Neuronal stem cell (in vitro differentiated cells): ENCODE measurements at regions not wholly inside any gene's neighbourhood (a gene's known extent, or its start where the extent isn't known, plus 50 kb on each side); places are given as distances from the start of the nearest gene placed in this dataset.

ENCODE experiments used
- DNase-seq: peaks from one replicate; pipeline ENCODE4 v3.0.0-alpha.2; 2013; ENCODE audit warnings: low spot score
- H2AFZ ChIP-seq: one replicate; pipeline ENCODE4 v1.6.1; 2013; ENCODE audit warnings: mild to moderate bottlenecking, low read length, inconsistent platforms
- H2AK5ac ChIP-seq: 2 replicates; pipeline ENCODE4 v1.6.1; 2013; ENCODE audit warnings: low read depth, mild to moderate bottlenecking, inconsistent platforms, low read length, moderate library complexity, mixed read lengths
- H2BK120ac ChIP-seq: 2 replicates; pipeline ENCODE4 v1.6.1; 2013; ENCODE audit warnings: low read depth, mild to moderate bottlenecking, inconsistent platforms, low read length, moderate library complexity, mixed read lengths
- H2BK12ac ChIP-seq: one replicate; pipeline ENCODE4 v1.6.1; 2013; ENCODE audit warnings: low read length, inconsistent platforms
- H2BK15ac ChIP-seq: 2 replicates; pipeline ENCODE4 v1.6.1; 2013; ENCODE audit warnings: mild to moderate bottlenecking, low read length, inconsistent platforms, mixed read lengths
- H2BK5ac ChIP-seq: one replicate; pipeline ENCODE4 v1.6.1; 2013; ENCODE audit warnings: inconsistent platforms, mild to moderate bottlenecking, low read length, moderate library complexity
- H3K14ac ChIP-seq: one replicate; pipeline ENCODE4 v1.6.1; 2013; ENCODE audit warnings: low read length, inconsistent platforms
- H3K18ac ChIP-seq: 2 replicates; pipeline ENCODE4 v1.6.1; 2013; ENCODE audit warnings: low read length, inconsistent platforms
- H3K23ac ChIP-seq: 2 replicates; pipeline ENCODE4 v1.6.1; 2013; ENCODE audit warnings: low read depth, mild to moderate bottlenecking, mixed read lengths, low read length, inconsistent platforms; ENCODE audit not compliant: poor library complexity
- H3K27ac ChIP-seq: replicated peaks from 3 replicates; pipeline ENCODE4 v1.5.1; 2013; ENCODE audit warnings: low read length, inconsistent platforms
- H3K27me3 ChIP-seq, 3 experiments: 2 replicates each; pipeline ENCODE4 v1.6.1; 2013; ENCODE audit warnings: low read length in 3 of 3, mild to moderate bottlenecking in 2 of 3, inconsistent platforms in 1 of 3, low read depth in 1 of 3, mixed read lengths in 1 of 3, moderate library complexity in 1 of 3; ENCODE audit not compliant: control insufficient read depth in 3 of 3, insufficient read depth in 3 of 3
- H3K36me3 ChIP-seq, 2 donors: replicated peaks in 1 of 2; 2 replicates each; pipeline ENCODE4 v1.6.1; 2013; ENCODE audit warnings: low read length in 2 of 2; ENCODE audit not compliant: control insufficient read depth in 2 of 2, insufficient read depth in 2 of 2
- H3K4ac ChIP-seq: 2 replicates; pipeline ENCODE4 v1.6.1; 2013; ENCODE audit warnings: inconsistent platforms, mild to moderate bottlenecking, low read length, moderate library complexity
- H3K4me1 ChIP-seq, 2 donors: 1 replicate in 1 of 2; 2 replicates in 1 of 2; pipeline ENCODE4 v1.6.1; 2013; ENCODE audit warnings: low read length in 2 of 2, low read depth in 1 of 2; ENCODE audit not compliant: control insufficient read depth in 2 of 2, insufficient read depth in 1 of 2
- H3K4me2 ChIP-seq: one replicate; pipeline ENCODE4 v1.6.1; 2013; ENCODE audit warnings: mild to moderate bottlenecking, low read length, inconsistent platforms; ENCODE audit not compliant: insufficient read depth, poor library complexity, severe bottlenecking
- H3K4me3 ChIP-seq, 2 donors: 2 replicates each; pipeline ENCODE4 v1.5.1; 2013; ENCODE audit warnings: low read length in 2 of 2, mild to moderate bottlenecking in 2 of 2, inconsistent platforms in 1 of 2, moderate library complexity in 1 of 2
- H3K79me1 ChIP-seq: one replicate; pipeline ENCODE4 v1.6.1; 2013; ENCODE audit warnings: low read depth, mild to moderate bottlenecking, inconsistent platforms, low read length, moderate library complexity
- H3K9ac ChIP-seq: one replicate; pipeline ENCODE4 v1.6.1; 2013; ENCODE audit warnings: mild to moderate bottlenecking, low read depth, low read length, inconsistent platforms; ENCODE audit not compliant: poor library complexity
- H3K9me3 ChIP-seq, 2 donors: replicated peaks in 1 of 2; 2 replicates each; pipeline versions ENCODE3 to v1.6.1; 2013; ENCODE audit warnings: low read length in 2 of 2, mild to moderate bottlenecking in 2 of 2, inconsistent platforms in 1 of 2, low read depth in 1 of 2, mixed read lengths in 1 of 2, moderate library complexity in 1 of 2; ENCODE audit not compliant: control insufficient read depth in 2 of 2, insufficient read depth in 1 of 2
- H4K8ac ChIP-seq: one replicate; pipeline ENCODE4 v1.6.1; 2013; ENCODE audit warnings: low read depth, mild to moderate bottlenecking, inconsistent platforms, low read length, moderate library complexity
- H4K91ac ChIP-seq: one replicate; pipeline ENCODE4 v1.6.1; 2013; ENCODE audit warnings: low read length, low read depth, mild to moderate bottlenecking, inconsistent platforms; ENCODE audit not compliant: poor library complexity
- WGBS, 2 donors: extraction: QIAGEN DNeasy Blood & Tissue Kit; methylation state at CpG; one replicate each; pipeline ENCODE4 v1.1.7; 2013; ENCODE audit warnings: missing lambda C conversion rate in 2 of 2, mixed read lengths in 1 of 2; ENCODE audit not compliant: insufficient read length in 2 of 2, insufficient replicate concordance in 1 of 2; ENCODE audit errors: extremely low coverage in 2 of 2; 5-methylcytosine and 5-hydroxymethylcytosine counted together

- Histone ChIP-seq H3K4me2 (no peak overlapping the region), H2AFZ (no peak overlapping the region), H3K36me3 (no peaks in the 10 kb centered on the region), H2BK5ac (no peak overlapping the region), H3K14ac (no peak overlapping the region), H3K79me1 (no peaks in the 10 kb centered on the region), H3K23ac (no peak overlapping the region), H2BK15ac (no peak overlapping the region), H3K27me3 (no peaks in the 10 kb centered on the region), H4K8ac (no peak overlapping the region), H3K4me1 (no peaks in the 10 kb centered on the region), H3K4ac (no peak overlapping the region), H4K91ac (no peak overlapping the region), H3K27ac (no peak overlapping the region), H2AK5ac (no peak overlapping the region), H3K4me3 (no peak overlapping the region), H2BK12ac (no peak overlapping the region), H3K9me3 (peaks cover 0 to under 1% of the 10 kb centered on the region in 2 donors), H2BK120ac (no peak overlapping the region), H3K18ac (no peak overlapping the region), H3K9ac (no peak overlapping the region)
- WGBS, 2 donors: no CpG with 5 or more reads among the region's 1 CpG
- no peak for DNase-seq
Measured at GRCh38 chr13:63540061-63540460, 2124.4 kb upstream of the PCDH20 start.

DNA sequence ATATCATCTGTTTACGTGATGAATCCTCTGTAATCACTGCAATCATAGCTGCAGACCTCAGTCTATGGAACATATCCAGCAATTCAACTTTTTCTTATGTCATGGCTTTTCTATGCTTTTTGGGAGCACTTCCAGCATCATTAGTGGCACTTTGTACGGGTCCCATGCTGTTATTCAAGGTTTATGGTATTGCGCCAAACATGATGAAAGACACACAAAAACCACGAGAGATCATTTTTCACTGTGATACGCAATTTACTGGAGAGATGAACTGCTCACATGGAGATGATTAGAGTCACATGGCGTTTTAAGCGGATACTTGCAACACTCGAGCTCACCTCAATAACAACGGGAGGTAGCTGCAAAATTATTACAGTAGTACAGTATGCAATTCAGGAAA lies 2101.7 kb upstream of the PCDH20 start:
- no peak overlapping the region for H2BK5ac ChIP-seq
- H3K9me3 ChIP-seq: no peaks in the 10 kb centered on the region
- no peak overlapping the region for H3K14ac ChIP-seq
- H3K79me1 ChIP-seq: no peaks in the 10 kb centered on the region
- H3K23ac ChIP-seq: no peak overlapping the region
- WGBS, 2 donors: no CpG with 5 or more reads among the region's 9 CpGs
- H3K4me2 ChIP-seq: no peak overlapping the region
- no peak overlapping the region for H3K9ac ChIP-seq
- no peak overlapping the region for H4K91ac ChIP-seq
- H3K36me3 ChIP-seq: no peaks in the 10 kb centered on the region
- no peak overlapping the region for H2BK120ac ChIP-seq
- no peak for DNase-seq
- no peak overlapping the region for H2AFZ ChIP-seq
- H3K27ac ChIP-seq: no peak overlapping the region
- no peak overlapping the region for H3K4me3 ChIP-seq
- no peaks in the 10 kb centered on the region for H3K4me1 ChIP-seq
- H2AK5ac ChIP-seq: no peak overlapping the region
- H3K4ac ChIP-seq: no peak overlapping the region
- no peak overlapping the region for H2BK12ac ChIP-seq
- H4K8ac ChIP-seq: no peak overlapping the region
- H3K18ac ChIP-seq: no peak overlapping the region
- H3K27me3 ChIP-seq: no peaks in the 10 kb centered on the region
- H2BK15ac ChIP-seq: no peak overlapping the region

DNA sequence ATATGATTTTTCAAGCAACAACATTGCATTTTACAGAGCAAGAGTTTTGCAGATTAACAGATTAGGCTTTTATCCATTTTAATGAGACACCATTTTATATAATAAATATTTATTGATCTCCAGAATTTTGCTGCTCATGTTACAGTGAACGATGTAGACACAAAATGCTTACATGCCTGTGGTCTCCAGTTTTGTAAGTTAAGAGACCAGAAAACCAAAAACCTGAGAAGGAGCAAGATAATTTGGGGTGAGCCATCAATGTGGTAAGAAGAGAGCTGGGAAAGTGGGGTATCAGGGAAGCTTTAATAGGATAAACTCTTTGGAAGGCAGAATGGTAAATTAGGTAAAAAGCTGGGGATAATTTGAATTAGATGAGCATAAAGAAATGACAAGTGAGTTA lies 2100.5 kb upstream of the PCDH20 start:
- no peak overlapping the region for H3K4me2 ChIP-seq
- no peak overlapping the region for H3K23ac ChIP-seq
- H3K9me3 ChIP-seq: no peaks in the 10 kb centered on the region
- no peak overlapping the region for H2AFZ ChIP-seq
- H2BK120ac ChIP-seq: no peak overlapping the region
- no peak overlapping the region for H2BK12ac ChIP-seq
- no peaks in the 10 kb centered on the region for H3K27me3 ChIP-seq
- no peak overlapping the region for H4K8ac ChIP-seq
- no peak overlapping the region for H2BK5ac ChIP-seq
- H2BK15ac ChIP-seq: no peak overlapping the region
- H2AK5ac ChIP-seq: no peak overlapping the region
- H3K36me3 ChIP-seq: no peaks in the 10 kb centered on the region
- no peak overlapping the region for H3K4me3 ChIP-seq
- DNase-seq: no peak
- no peaks in the 10 kb centered on the region for H3K4me1 ChIP-seq
- H3K9ac ChIP-seq: no peak overlapping the region
- WGBS, 2 donors: no CpG with 5 or more reads among the region's 1 CpG
- H3K79me1 ChIP-seq: no peaks in the 10 kb centered on the region
- H3K18ac ChIP-seq: no peak overlapping the region
- no peak overlapping the region for H3K27ac ChIP-seq
- no peak overlapping the region for H3K4ac ChIP-seq
- H4K91ac ChIP-seq: no peak overlapping the region
- no peak overlapping the region for H3K14ac ChIP-seq

GRCh38 chr13:63514886-63515285 lies 2099.2 kb upstream of the PCDH20 start:
- Histone ChIP-seq H3K36me3 (no peaks in the 10 kb centered on the region), H3K9ac (no peak overlapping the region), H4K91ac (no peak overlapping the region), H2BK5ac (no peak overlapping the region), H2AK5ac (no peak overlapping the region), H3K27me3 (no peaks in the 10 kb centered on the region), H3K23ac (no peak overlapping the region), H4K8ac (no peak overlapping the region), H3K4me2 (no peak overlapping the region), H2BK15ac (no peak overlapping the region), H3K14ac (no peak overlapping the region), H3K4ac (no peak overlapping the region), H3K27ac (no peak overlapping the region), H3K9me3 (no peaks in the 10 kb centered on the region), H3K79me1 (no peaks in the 10 kb centered on the region), H3K4me3 (no peak overlapping the region), H3K4me1 (no peaks in the 10 kb centered on the region), H2BK120ac (no peak overlapping the region), H2BK12ac (no peak overlapping the region), H3K18ac (no peak overlapping the region), H2AFZ (no peak overlapping the region)
- no CpG with 5 or more reads among the region's 2 CpGs for whole genome bisulfite sequencing, 2 donors
- DNase-seq: no peak
